GM21526 (cell line): ENCODE measurements at regions not wholly inside any gene's neighbourhood (a gene's known extent, or its start where the extent isn't known, plus 50 kb on each side); places are given as distances from the start of the nearest gene placed in this dataset.
"Not testable (repeated sequence)": the region's sequence is repeated elsewhere in the genome, so short reads cannot be mapped to it uniquely, and the experiment has no call there.

Experiments used
- ATAC-seq: cut with Tn5 transposase; IDR thresholded peaks from one replicate; pipeline ENCODE4 v1.9.1; 2021; ENCODE audit warnings: moderate library complexity; ENCODE audit not compliant: unreplicated experiment, low FRiP score

- no peak for ATAC-seq
These were observed 391.3 kb downstream of the FLRT2 start for GRCh38 chr14:85921241-85921640.

GRCh38 chr14:85917716-85918115 is 387.8 kb downstream of the FLRT2 start:
- ATAC-seq = no peak

- no peak for ATAC-seq
These were observed 385.8 kb downstream of the FLRT2 start for GRCh38 chr14:85915711-85916110.

GRCh38 chr14:85912141-85912540 is 382.2 kb downstream of the FLRT2 start:
- ATAC-seq = no peak

- no peak for ATAC-seq
These were observed 381.1 kb downstream of the FLRT2 start for GRCh38 chr14:85911044-85911443.

GRCh38 chr14:85909581-85909980 is 379.6 kb downstream of the FLRT2 start:
- no peak for ATAC-seq

- no peak for ATAC-seq
These were observed 377.6 kb downstream of the FLRT2 start for GRCh38 chr14:85907536-85907935.

GRCh38 chr14:85897808-85898207 is 367.9 kb downstream of the FLRT2 start:
- ATAC-seq = no peak

- ATAC-seq = no peak
These were observed 365.7 kb downstream of the FLRT2 start for GRCh38 chr14:85895603-85896002.

GRCh38 chr14:85892251-85892650 is 362.3 kb downstream of the FLRT2 start:
- no peak for ATAC-seq

GRCh38 chr14:85883966-85884365 is 354.0 kb downstream of the FLRT2 start:
- no peak for ATAC-seq

GRCh38 chr14:85883101-85883500 is 353.2 kb downstream of the FLRT2 start:
- ATAC-seq = no peak

- no peak for ATAC-seq
These were observed 352.0 kb downstream of the FLRT2 start for GRCh38 chr14:85881935-85882334.

- no peak for ATAC-seq
These were observed 348.9 kb downstream of the FLRT2 start for GRCh38 chr14:85878874-85879273.

- ATAC-seq = no peak
These were observed 343.1 kb downstream of the FLRT2 start for GRCh38 chr14:85873006-85873405.

GRCh38 chr14:85867450-85867849 is 337.5 kb downstream of the FLRT2 start:
- ATAC-seq = no peak

- no peak for ATAC-seq
These were observed 335.8 kb downstream of the FLRT2 start for GRCh38 chr14:85865701-85866100.

- no peak for ATAC-seq
These were observed 328.7 kb downstream of the FLRT2 start for GRCh38 chr14:85858634-85859033.

- no peak for ATAC-seq
These were observed 326.5 kb downstream of the FLRT2 start for GRCh38 chr14:85856430-85856829.

- no peak for ATAC-seq
These were observed 324.1 kb downstream of the FLRT2 start for GRCh38 chr14:85853996-85854526.

GRCh38 chr14:85852906-85853305 is 323.0 kb downstream of the FLRT2 start:
- ATAC-seq = no peak

- ATAC-seq = not testable (repeated sequence)
These were observed 322.2 kb downstream of the FLRT2 start for GRCh38 chr14:85852123-85852522.

GRCh38 chr14:85830549-85830948 is 300.6 kb downstream of the FLRT2 start:
- ATAC-seq = not testable (repeated sequence)
